HEK293 (cell line): ENCODE measurements at regions not wholly inside any gene's neighbourhood (a gene's known extent, or its start where the extent isn't known, plus 50 kb on each side); places are given as distances from the start of the nearest gene placed in this dataset.

Experiments used
- CTCF ChIA-PET: fragments of 350-600 bp; formaldehyde crosslinking; extraction: SDS; loops from one replicate; lab custom pipeline; 2021; ENCODE audit warnings: antibody characterized with exemption; lab: Yijun Ruan, JAX
- POLR2A ChIA-PET: fragments of 300-600 bp; formaldehyde crosslinking; extraction: SDS; loops from one replicate; lab custom pipeline; 2020; ENCODE audit warnings: antibody characterized with exemption, inconsistent platforms; lab: Yijun Ruan, JAX
- H3K27ac ChIP-seq: fragments of 200-500 bp; sonication (Bioruptor generic); 2 replicates; pipeline ENCODE4 v1.5.1; 2014; ENCODE audit warnings: low read depth, low read length, control low read depth, inconsistent platforms; ENCODE audit errors: extremely low read depth
- H3K36me3 ChIP-seq, 2 experiments: fragments of 200-500 bp in 1 of 2; sonication (Bioruptor generic) in 1 of 2; 1 replicate in 1 of 2; 2 replicates in 1 of 2; pipeline ENCODE4 v1.5.1; 2014 to 2017; ENCODE audit warnings: inconsistent platforms in 2 of 2, low read length in 2 of 2; ENCODE audit not compliant: control insufficient read depth in 2 of 2, insufficient read depth in 1 of 2
- H3K4me1 ChIP-seq: fragments of 200-500 bp; sonication (Bioruptor generic); 2 replicates; pipeline ENCODE4 v1.5.1; 2014; ENCODE audit warnings: mild to moderate bottlenecking, low read length, inconsistent platforms; ENCODE audit not compliant: control insufficient read depth, insufficient read depth
- H3K4me3 ChIP-seq: 2 replicates; pipeline ENCODE4 v1.5.1; 2011; ENCODE audit warnings: low read depth, mild to moderate bottlenecking, control low read depth, low read length, moderate library complexity
- H3K9me3 ChIP-seq: fragments of 200-500 bp; sonication (Bioruptor generic); 2 replicates; pipeline ENCODE4 v1.5.1; 2014; ENCODE audit warnings: low read depth, low read length, inconsistent platforms; ENCODE audit not compliant: control insufficient read depth, insufficient read depth
- HOXD13 ChIP-seq: sonication (generic); formaldehyde crosslinking; IDR thresholded peaks from 2 replicates; pipeline ENCODE4 v1.8.0; 2022; ENCODE audit warnings: missing genetic modification reagents, borderline replicate concordance
- KLF7 ChIP-seq: fragments of 450-650 bp; formaldehyde crosslinking; IDR thresholded peaks from 2 replicates; pipeline ENCODE4 v1.5.1; 2016; ENCODE audit warnings: missing biosample characterization, missing genetic modification characterization, borderline replicate concordance
- OSR2 ChIP-seq: fragments of 450-650 bp; formaldehyde crosslinking; IDR thresholded peaks from 2 replicates; pipeline ENCODE4 v1.5.1; 2016; ENCODE audit warnings: missing biosample characterization, missing genetic modification characterization
- ZBTB17 ChIP-seq: fragments of 450-650 bp; formaldehyde crosslinking; IDR thresholded peaks from 2 replicates; pipeline ENCODE4 v1.5.1; 2016; ENCODE audit warnings: missing biosample characterization, missing genetic modification characterization
- ZFHX2 ChIP-seq: fragments of 450-650 bp; formaldehyde crosslinking; conservative IDR thresholded peaks from 2 replicates; pipeline ENCODE4 v1.5.1; 2016; ENCODE audit warnings: missing biosample characterization, missing genetic modification characterization
- ZIC2 ChIP-seq: fragments of 450-650 bp; formaldehyde crosslinking; IDR thresholded peaks from 2 replicates; pipeline ENCODE4 v1.5.1; 2016; ENCODE audit warnings: missing biosample characterization, missing genetic modification characterization
- ZNF169 ChIP-seq: fragments of 450-650 bp; formaldehyde crosslinking; IDR thresholded peaks from 2 replicates; pipeline ENCODE4 v1.5.1; 2016; ENCODE audit warnings: missing biosample characterization, missing genetic modification characterization
- ZNF184 ChIP-seq: fragments of 450-650 bp; IDR thresholded peaks from 2 replicates; pipeline ENCODE4 v1.5.1; 2018; ENCODE audit warnings: missing biosample characterization, mild to moderate bottlenecking, missing genetic modification characterization
- ZNF561 ChIP-seq: fragments of 450-650 bp; IDR thresholded peaks from 2 replicates; pipeline ENCODE4 v1.5.1; 2018; ENCODE audit warnings: missing biosample characterization, missing genetic modification characterization, borderline replicate concordance
- ZNF645 ChIP-seq: fragments of 450-650 bp; formaldehyde crosslinking; IDR thresholded peaks from 2 replicates; pipeline ENCODE4; 2016; ENCODE audit warnings: missing biosample characterization, missing genetic modification characterization
- ZNF768 ChIP-seq: fragments of 450-650 bp; formaldehyde crosslinking; IDR thresholded peaks from 2 replicates; pipeline ENCODE4 v1.5.1; 2018; ENCODE audit warnings: missing biosample characterization, mild to moderate bottlenecking, missing genetic modification characterization
- ZXDB ChIP-seq: fragments of 450-650 bp; formaldehyde crosslinking; IDR thresholded peaks from 2 replicates; pipeline ENCODE4 v1.5.1; 2016; ENCODE audit warnings: missing biosample characterization, missing genetic modification characterization
- TF ChIP-seq, protein P1 (sequence below): fragments of 450-650 bp; IDR thresholded peaks from 2 replicates; pipeline ENCODE4 v1.5.1; 2018; ENCODE audit warnings: missing biosample characterization, mild to moderate bottlenecking, missing genetic modification characterization
- TF ChIP-seq, protein P2 (sequence below): fragments of 450-650 bp; formaldehyde crosslinking; IDR thresholded peaks from 2 replicates; pipeline ENCODE4 v1.5.1; 2016; ENCODE audit warnings: missing biosample characterization, missing genetic modification characterization

GRCh38 chr5:91434348-91434747, 51.2 kb upstream of the ARRDC3 start:
- Histone ChIP-seq H3K36me3 (no peaks in the 10 kb centered on the region), H3K4me1 (no peaks in the 10 kb centered on the region), H3K27ac (no peak overlapping the region), H3K4me3 (no peak overlapping the region), H3K9me3 (no peaks in the 10 kb centered on the region)
- ChIA-PET POLR2A (no interaction called here), CTCF (interaction anchor here (0.6 to 2.4 kb wide), 2 partner anchors 14 to 333 kb away, joined by 3 to 10 read pairs; no protein-coding TSS in a partner anchor)
- TF ChIP-seq ZNF645, result no peak
- no peak for TF ChIP-seq HOXD13 (CRISPR knock-in tag)
- TF ChIP-seq KLF7 (tag by site-specific recombination), result no peak
- 0 out of 2 replicates have a peak, but pooled peaks have one; percentile 9 for TF ChIP-seq ZFHX2
- TF ChIP-seq, protein P1, sequence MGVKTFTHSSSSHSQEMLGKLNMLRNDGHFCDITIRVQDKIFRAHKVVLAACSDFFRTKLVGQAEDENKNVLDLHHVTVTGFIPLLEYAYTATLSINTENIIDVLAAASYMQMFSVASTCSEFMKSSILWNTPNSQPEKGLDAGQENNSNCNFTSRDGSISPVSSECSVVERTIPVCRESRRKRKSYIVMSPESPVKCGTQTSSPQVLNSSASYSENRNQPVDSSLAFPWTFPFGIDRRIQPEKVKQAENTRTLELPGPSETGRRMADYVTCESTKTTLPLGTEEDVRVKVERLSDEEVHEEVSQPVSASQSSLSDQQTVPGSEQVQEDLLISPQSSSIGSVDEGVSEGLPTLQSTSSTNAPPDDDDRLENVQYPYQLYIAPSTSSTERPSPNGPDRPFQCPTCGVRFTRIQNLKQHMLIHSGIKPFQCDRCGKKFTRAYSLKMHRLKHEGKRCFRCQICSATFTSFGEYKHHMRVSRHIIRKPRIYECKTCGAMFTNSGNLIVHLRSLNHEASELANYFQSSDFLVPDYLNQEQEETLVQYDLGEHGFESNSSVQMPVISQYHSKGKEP (tag by site-specific recombination), result no peak
- no peak for TF ChIP-seq ZXDB

DNA sequence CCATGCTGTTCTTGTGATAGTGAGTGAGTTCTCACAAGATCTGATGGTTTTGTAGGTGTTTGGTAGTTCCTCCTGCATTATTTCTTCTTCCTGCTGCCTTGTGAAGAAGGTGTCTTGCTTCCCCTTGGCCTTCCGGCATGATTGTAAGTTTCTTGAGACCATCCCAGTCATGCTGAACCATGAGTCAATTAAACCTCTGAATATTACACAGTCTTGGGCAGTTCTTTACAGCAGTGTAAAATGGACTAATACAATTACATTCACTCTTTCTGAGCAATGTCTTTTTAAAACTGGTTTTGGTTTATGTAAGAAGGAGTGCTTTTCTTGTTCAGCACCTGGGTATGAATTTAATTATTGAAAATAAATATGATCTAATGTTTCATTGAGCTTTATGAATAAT, 50.7 kb upstream of the ARRDC3 start:
- POLR2A ChIA-PET, result no interaction called here
- Histone ChIP-seq H3K4me3 (no peak overlapping the region), H3K4me1 (no peaks in the 10 kb centered on the region), H3K9me3 (no peaks in the 10 kb centered on the region), H3K36me3 (no peaks in the 10 kb centered on the region), H3K27ac (no peak overlapping the region)
- TF ChIP-seq OSR2 (tag by site-specific recombination) (no peak), ZIC2 (tag by site-specific recombination) (no peak), ZNF169 (tag by site-specific recombination) (no peak), ZNF561 (tag by site-specific recombination) (no peak), ZNF768 (tag by site-specific recombination) (no peak), ZNF184 (tag by site-specific recombination) (no peak), ZBTB17 (tag by site-specific recombination) (no peak)
- TF ChIP-seq, protein P2, sequence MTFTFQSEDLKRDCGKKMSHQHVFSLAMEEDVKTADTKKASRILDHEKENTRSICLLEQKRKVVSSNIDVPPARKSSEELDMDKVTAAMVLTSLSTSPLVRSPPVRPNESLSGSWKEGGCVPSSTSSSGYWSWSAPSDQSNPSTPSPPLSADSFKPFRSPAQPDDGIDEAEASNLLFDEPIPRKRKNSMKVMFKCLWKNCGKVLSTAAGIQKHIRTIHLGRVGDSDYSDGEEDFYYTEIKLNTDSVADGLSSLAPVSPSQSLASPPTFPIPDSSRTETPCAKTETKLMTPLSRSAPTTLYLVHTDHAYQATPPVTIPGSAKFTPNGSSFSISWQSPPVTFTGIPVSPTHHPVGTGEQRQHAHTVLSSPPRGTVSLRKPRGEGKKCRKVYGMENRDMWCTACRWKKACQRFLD (tag by site-specific recombination), result no peak
- CTCF ChIA-PET, result interaction anchor here (0.6 to 2.4 kb wide), 2 partner anchors 14 to 332 kb away, joined by 3 to 10 read pairs; no protein-coding TSS in a partner anchor
